ENCODE measurements at regions not wholly inside any gene's neighbourhood (a gene's known extent, or its start where the extent isn't known, plus 50 kb on each side); places are given as distances from the start of the nearest gene placed in this dataset.

DNA sequence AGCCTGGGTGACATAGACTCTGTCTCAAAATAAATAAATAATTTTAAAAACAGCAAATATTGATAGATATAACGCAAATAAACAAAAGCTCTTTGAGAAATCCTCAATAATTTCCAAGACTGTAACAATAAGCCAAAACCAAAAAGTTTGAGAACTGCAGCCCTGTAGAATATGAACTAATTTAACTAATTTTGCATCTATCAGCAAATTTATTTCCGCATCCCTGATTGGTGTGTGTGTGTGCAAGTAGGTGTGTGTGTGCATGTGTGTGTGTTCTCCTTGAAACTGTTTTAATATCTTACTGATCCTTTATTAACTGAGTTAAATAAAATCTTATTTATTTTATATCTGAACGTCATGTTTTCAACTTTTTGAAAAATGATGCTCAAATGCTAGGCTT lies 67.0 kb upstream of the ISX start:
- Mint-ChIP-seq H3K27me3 (ENCODE audit: insufficient read depth, unreplicated experiment) (no peaks in the 10 kb centered on the region), H3K36me3 (ENCODE audit: insufficient read depth, unreplicated experiment) (no peaks in the 10 kb centered on the region), H3K9me3 (ENCODE audit: unreplicated experiment) (peaks cover 41% of the 10 kb centered on the region), H3K4me3 (ENCODE audit: unreplicated experiment) (no peak overlapping the region), H3K27ac (ENCODE audit: low read depth, unreplicated experiment) (no peak overlapping the region), H3K4me1 (ENCODE audit: insufficient read depth, unreplicated experiment) (no peaks in the 10 kb centered on the region)
- DNase-seq (ENCODE audit: unreplicated experiment) = no peak
- POLR2A ChIA-PET = no interaction called here
- TF ChIP-seq, protein P1, sequence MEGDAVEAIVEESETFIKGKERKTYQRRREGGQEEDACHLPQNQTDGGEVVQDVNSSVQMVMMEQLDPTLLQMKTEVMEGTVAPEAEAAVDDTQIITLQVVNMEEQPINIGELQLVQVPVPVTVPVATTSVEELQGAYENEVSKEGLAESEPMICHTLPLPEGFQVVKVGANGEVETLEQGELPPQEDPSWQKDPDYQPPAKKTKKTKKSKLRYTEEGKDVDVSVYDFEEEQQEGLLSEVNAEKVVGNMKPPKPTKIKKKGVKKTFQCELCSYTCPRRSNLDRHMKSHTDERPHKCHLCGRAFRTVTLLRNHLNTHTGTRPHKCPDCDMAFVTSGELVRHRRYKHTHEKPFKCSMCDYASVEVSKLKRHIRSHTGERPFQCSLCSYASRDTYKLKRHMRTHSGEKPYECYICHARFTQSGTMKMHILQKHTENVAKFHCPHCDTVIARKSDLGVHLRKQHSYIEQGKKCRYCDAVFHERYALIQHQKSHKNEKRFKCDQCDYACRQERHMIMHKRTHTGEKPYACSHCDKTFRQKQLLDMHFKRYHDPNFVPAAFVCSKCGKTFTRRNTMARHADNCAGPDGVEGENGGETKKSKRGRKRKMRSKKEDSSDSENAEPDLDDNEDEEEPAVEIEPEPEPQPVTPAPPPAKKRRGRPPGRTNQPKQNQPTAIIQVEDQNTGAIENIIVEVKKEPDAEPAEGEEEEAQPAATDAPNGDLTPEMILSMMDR (IDR thresholded peaks at IDR 0.05; ENCODE audit: unreplicated experiment) = no peak
- no TSS peak for BruUV-seq (replicated peaks)
- intact Hi-C loops (cut with micrococcal nuclease) = no loop called here
- CTCF ChIA-PET = no interaction called here

DNA sequence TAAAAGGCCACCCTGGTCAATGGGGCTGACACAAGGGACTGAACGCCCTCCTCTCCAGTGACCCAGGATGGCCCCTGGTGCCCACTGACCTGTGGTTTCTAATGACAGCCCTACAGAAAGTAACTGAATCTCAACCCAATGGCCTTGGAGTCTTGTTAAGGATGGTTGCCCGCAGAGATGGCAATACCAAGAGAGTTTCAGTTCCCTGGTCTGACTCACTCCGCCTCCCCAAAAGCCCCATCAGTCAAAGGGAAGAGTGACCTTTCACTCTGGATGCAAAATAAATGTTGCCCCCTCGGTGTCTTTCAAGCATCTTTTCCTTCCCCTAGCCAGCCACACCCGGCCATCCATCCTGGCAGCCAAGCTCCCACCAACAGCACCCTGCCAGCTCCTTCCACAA lies 57.7 kb upstream of the ISX start:
- Mint-ChIP-seq H3K4me3 (ENCODE audit: unreplicated experiment) (no peak overlapping the region), H3K9me3 (ENCODE audit: unreplicated experiment) (peaks cover 34% of the 10 kb centered on the region), H3K4me1 (ENCODE audit: insufficient read depth, unreplicated experiment) (no peaks in the 10 kb centered on the region), H3K27ac (ENCODE audit: low read depth, unreplicated experiment) (no peak overlapping the region), H3K27me3 (ENCODE audit: insufficient read depth, unreplicated experiment) (no peaks in the 10 kb centered on the region), H3K36me3 (ENCODE audit: insufficient read depth, unreplicated experiment) (no peaks in the 10 kb centered on the region)
- POLR2A ChIA-PET = no interaction called here
- no peak for DNase-seq (ENCODE audit: unreplicated experiment)
- BruUV-seq (replicated peaks) = no TSS peak
- TF ChIP-seq, protein P1 (IDR thresholded peaks at IDR 0.05; ENCODE audit: unreplicated experiment) = no peak
- intact Hi-C loops (cut with micrococcal nuclease) = no loop called here
- CTCF ChIA-PET = no interaction called here

GRCh38 chr22:35010543-35010942 lies 55.4 kb upstream of the ISX start:
- H3K27ac Mint-ChIP-seq (ENCODE audit: low read depth, unreplicated experiment) = no peak overlapping the region
- intact Hi-C loops (cut with micrococcal nuclease) = no loop called here

DNA sequence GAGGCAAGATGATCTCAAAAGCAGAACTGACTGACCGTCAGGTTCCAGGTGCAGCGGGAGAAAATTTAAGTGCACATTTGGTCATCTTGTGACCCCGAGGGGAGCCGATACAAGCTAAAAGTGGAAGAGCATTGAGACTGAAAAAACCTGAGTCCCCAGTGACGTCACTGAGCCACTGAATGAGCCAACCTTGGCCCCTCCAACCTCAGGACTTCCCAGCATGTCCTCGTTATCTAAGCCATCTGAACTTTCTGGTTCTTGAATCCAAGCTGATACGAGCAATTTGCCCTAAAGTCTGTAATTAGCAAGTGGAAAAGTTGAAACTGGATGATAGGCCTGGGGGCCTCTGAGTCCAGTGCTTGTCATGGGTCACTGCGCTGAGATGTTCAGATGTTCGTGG lies 51.1 kb upstream of the ISX start:
- ChIA-PET CTCF (no interaction called here), POLR2A (no interaction called here)
- TF ChIP-seq, protein P1 (IDR thresholded peaks at IDR 0.05; ENCODE audit: unreplicated experiment) = no peak
- H3K27me3 Mint-ChIP-seq (ENCODE audit: insufficient read depth, unreplicated experiment) = no peaks in the 10 kb centered on the region
- intact Hi-C loops (cut with micrococcal nuclease) = no loop called here
- DNase-seq (ENCODE audit: unreplicated experiment) = no peak
- no peak overlapping the region for H3K27ac Mint-ChIP-seq (ENCODE audit: low read depth, unreplicated experiment)
- H3K4me3 Mint-ChIP-seq (ENCODE audit: unreplicated experiment) = no peak overlapping the region
- BruUV-seq (replicated peaks) = no TSS peak
- H3K9me3 Mint-ChIP-seq (ENCODE audit: unreplicated experiment) = peaks cover 33% of the 10 kb centered on the region
- H3K4me1 Mint-ChIP-seq (ENCODE audit: insufficient read depth, unreplicated experiment) = no peaks in the 10 kb centered on the region
- H3K36me3 Mint-ChIP-seq (ENCODE audit: insufficient read depth, unreplicated experiment) = no peaks in the 10 kb centered on the region

More at GRCh38 chr22:35010543-35010942, 55.4 kb upstream of the ISX start:
- no TSS peak for BruUV-seq (replicated peaks)
- Mint-ChIP-seq H3K4me3 (ENCODE audit: unreplicated experiment) (no peak overlapping the region), H3K4me1 (ENCODE audit: insufficient read depth, unreplicated experiment) (no peaks in the 10 kb centered on the region), H3K9me3 (ENCODE audit: unreplicated experiment) (peaks cover 24% of the 10 kb centered on the region), H3K36me3 (ENCODE audit: insufficient read depth, unreplicated experiment) (no peaks in the 10 kb centered on the region), H3K27me3 (ENCODE audit: insufficient read depth, unreplicated experiment) (no peaks in the 10 kb centered on the region)
- POLR2A ChIA-PET = no interaction called here
- no peak for DNase-seq (ENCODE audit: unreplicated experiment)
- TF ChIP-seq, protein P1 (IDR thresholded peaks at IDR 0.05; ENCODE audit: unreplicated experiment) = no peak
- CTCF ChIA-PET = interaction anchor here (0.8 kb wide), 1 partner anchor 13 kb away, joined by 3 read pairs; no protein-coding TSS in a partner anchor

All from MCF 10A (cell line).